ENCODE measurements at regions not wholly inside any gene's neighbourhood (a gene's known extent, or its start where the extent isn't known, plus 50 kb on each side); places are given as distances from the start of the nearest gene placed in this dataset.

- H3K36me3 Mint-ChIP-seq (ENCODE audit: low read depth) = no peaks in the 10 kb centered on the region
- H3K4me1 Mint-ChIP-seq = no peaks in the 10 kb centered on the region
- ChIA-PET CTCF (no interaction called here), POLR2A (no interaction called here)
- H3K9me3 Mint-ChIP-seq = peaks cover 6% of the 10 kb centered on the region
- DNase-seq = no peak
- H3K4me3 Mint-ChIP-seq = no peak overlapping the region
- no peak overlapping the region for H3K27ac Mint-ChIP-seq
- H3K27me3 Mint-ChIP-seq = no peaks in the 10 kb centered on the region
Measured at GRCh38 chr3:72153477-72154314, 368.7 kb upstream of the PROK2 start.

DNA sequence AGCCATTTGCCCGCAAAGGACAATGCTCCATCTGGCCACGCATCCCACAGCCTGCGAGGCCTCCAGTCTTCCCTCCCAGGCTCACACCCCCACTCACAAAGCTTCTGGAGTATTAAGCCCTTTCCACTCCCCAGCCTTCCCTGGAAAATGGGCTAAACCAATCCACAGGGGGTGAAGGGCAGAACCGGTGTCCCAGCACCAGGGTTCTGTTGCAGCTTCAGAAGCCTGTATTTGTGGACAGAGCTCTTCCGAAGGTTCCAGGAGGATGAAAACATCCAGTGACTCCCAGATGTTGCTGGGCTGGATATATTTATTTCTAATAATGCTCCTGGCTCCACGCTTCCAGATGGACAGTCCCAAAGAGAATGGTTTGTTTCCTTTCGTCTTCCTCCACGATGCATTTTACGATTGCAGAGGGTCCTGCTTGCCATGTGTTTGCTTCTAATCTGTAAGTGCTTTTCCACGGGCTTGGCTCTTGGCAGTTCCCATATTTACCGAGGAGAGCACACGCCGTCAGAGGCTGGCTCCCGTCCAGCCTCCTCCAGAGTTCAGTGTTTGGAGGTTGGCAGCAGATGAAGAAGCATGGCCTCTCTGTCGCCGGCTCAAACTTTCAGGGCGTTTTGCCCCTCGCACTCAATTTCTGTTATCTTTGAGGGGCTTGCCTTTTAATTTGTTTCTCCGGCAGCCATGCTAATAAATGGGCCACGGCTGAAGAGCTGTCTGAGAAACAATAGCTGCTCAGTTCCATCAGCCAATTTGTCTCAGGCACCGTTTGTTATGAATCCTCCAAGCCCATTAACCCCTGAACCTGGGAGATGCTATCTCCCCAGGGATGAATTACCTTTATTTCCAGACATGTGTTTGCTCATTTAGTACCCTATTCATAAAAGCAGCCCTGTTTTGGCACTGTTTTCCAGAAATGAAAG lies 367.9 kb upstream of the PROK2 start:
- Mint-ChIP-seq H3K9me3 (peaks cover 13% of the 10 kb centered on the region), H3K36me3 (ENCODE audit: low read depth) (peaks cover 3% of the 10 kb centered on the region), H3K27ac (no peak overlapping the region), H3K4me1 (peaks cover 3% of the 10 kb centered on the region), H3K4me3 (no peak overlapping the region), H3K27me3 (no peaks in the 10 kb centered on the region)
- POLR2A ChIA-PET = no interaction called here
- DNase-seq = no peak
- CTCF ChIA-PET = no interaction called here

GRCh38 chr3:72151465-72152238 lies 366.7 kb upstream of the PROK2 start:
- DNase-seq = no peak
- ChIA-PET CTCF (no interaction called here), POLR2A (interaction anchor here (1.0 kb wide), 1 partner anchor 13 kb away, joined by 3 read pairs; no protein-coding TSS in a partner anchor)
- no peak overlapping the region for H3K27ac Mint-ChIP-seq
- H3K9me3 Mint-ChIP-seq = peaks cover 13% of the 10 kb centered on the region
- peaks cover 3% of the 10 kb centered on the region for H3K36me3 Mint-ChIP-seq (ENCODE audit: low read depth)
- H3K4me3 Mint-ChIP-seq = no peak overlapping the region
- H3K4me1 Mint-ChIP-seq = peaks cover 3% of the 10 kb centered on the region
- H3K27me3 Mint-ChIP-seq = no peaks in the 10 kb centered on the region

DNA sequence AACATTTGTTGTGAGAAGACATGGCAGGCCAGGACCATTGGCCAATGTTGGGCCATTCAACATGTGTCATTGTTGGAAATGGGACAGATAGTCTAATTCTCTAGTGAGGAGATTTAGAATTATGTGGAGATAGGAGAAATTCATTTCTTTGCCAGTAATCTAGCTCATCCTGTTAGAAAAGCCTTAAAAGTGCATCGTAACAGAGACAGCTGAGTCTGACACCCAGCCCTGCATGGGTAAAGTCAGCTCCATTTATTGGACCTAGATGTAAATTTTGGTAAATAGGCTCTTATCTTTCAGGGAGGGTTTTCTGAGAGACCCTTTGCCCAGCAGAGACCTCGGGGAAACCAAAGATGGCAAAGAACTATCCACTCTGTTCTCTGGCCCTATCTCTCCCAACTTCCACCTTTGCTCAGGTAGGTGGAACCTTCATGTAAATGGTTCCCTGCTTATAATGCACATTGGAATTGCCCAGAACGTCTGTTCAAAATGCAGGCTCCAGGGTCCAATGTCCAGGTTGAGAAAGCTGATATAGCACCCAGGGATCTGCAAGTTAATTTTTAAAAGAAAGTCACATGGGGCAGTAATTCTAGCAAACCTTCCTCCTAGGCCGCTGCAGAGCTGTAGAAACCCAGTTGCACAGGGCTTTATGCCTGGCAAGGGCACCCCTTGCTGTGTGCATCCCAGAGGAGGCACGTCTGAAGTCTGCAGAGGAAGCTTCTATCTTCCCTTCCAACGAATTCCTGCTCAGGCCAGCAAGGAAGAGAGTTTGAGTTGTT lies 365.9 kb upstream of the PROK2 start:
- Mint-ChIP-seq H3K9me3 (peaks cover 13% of the 10 kb centered on the region), H3K27me3 (no peaks in the 10 kb centered on the region), H3K27ac (no peak overlapping the region), H3K36me3 (ENCODE audit: low read depth) (peaks cover 3% of the 10 kb centered on the region), H3K4me1 (peaks cover 3% of the 10 kb centered on the region), H3K4me3 (no peak overlapping the region)
- ChIA-PET POLR2A (interaction anchor here (1.0 kb wide), 1 partner anchor 12 kb away, joined by 3 read pairs; no protein-coding TSS in a partner anchor), CTCF (no interaction called here)
- DNase-seq = no peak

DNA sequence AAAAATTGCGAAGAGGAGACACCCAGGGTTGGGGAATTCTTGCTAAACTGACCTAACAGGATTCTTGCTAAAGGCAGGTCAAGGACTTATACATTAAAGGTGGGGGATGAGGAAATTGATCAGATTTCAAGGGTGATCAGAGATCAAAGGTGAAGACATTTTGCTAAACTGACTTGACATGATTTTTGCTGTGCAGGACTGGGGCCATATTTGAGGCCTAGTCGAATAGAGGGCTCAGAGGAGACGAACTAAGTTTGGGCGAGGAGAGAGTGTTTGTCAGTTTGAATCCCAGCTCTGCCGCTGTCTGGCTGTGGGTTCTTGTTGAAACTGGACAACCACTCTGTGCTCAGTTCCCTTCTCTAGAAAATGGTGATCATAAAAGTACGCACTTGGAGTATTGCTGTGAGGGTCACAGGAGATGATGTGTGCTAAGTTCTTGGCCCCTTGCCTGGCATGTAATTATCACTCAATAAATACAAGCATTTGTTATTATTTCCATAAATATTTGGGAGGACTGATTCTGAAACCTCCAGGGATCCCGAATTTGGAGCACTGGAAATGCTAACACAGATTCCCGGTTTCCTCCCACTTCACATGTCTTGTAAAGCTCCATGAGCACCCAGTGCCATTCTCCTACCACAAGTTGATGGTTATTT lies 364.8 kb upstream of the PROK2 start:
- DNase-seq = no peak
- CTCF ChIA-PET = no interaction called here
- Mint-ChIP-seq H3K27me3 (no peaks in the 10 kb centered on the region), H3K36me3 (ENCODE audit: low read depth) (peaks cover 3% of the 10 kb centered on the region), H3K27ac (no peak overlapping the region), H3K4me3 (no peak overlapping the region), H3K9me3 (peaks cover 13% of the 10 kb centered on the region), H3K4me1 (peaks cover 6% of the 10 kb centered on the region)
- POLR2A ChIA-PET = no interaction called here

- DNase-seq = no peak
- CTCF ChIA-PET = no interaction called here
- Mint-ChIP-seq H3K27me3 (no peaks in the 10 kb centered on the region), H3K36me3 (ENCODE audit: low read depth) (peaks cover 3% of the 10 kb centered on the region), H3K27ac (no peak overlapping the region), H3K9me3 (peaks cover 13% of the 10 kb centered on the region), H3K4me3 (no peak overlapping the region), H3K4me1 (peaks cover 10% of the 10 kb centered on the region)
- POLR2A ChIA-PET = no interaction called here
Measured at GRCh38 chr3:72147600-72147999, 362.7 kb upstream of the PROK2 start.

GRCh38 chr3:72145506-72146380 lies 360.8 kb upstream of the PROK2 start:
- Mint-ChIP-seq H3K27ac (no peak overlapping the region), H3K9me3 (peaks cover 13% of the 10 kb centered on the region), H3K4me1 (peaks cover 22% of the 10 kb centered on the region), H3K36me3 (ENCODE audit: low read depth) (peaks cover 3% of the 10 kb centered on the region), H3K27me3 (no peaks in the 10 kb centered on the region), H3K4me3 (no peak overlapping the region)
- POLR2A ChIA-PET = no interaction called here
- CTCF ChIA-PET = no interaction called here
- DNase-seq = no peak

- Mint-ChIP-seq H3K4me1 (peaks cover 22% of the 10 kb centered on the region), H3K36me3 (ENCODE audit: low read depth) (peaks cover 3% of the 10 kb centered on the region), H3K27me3 (no peaks in the 10 kb centered on the region), H3K27ac (no peak overlapping the region), H3K9me3 (peaks cover 13% of the 10 kb centered on the region), H3K4me3 (no peak overlapping the region)
- ChIA-PET CTCF (no interaction called here), POLR2A (no interaction called here)
- DNase-seq = no peak
Measured at GRCh38 chr3:72144773-72145505, 360.0 kb upstream of the PROK2 start.

GRCh38 chr3:72143966-72144717 lies 359.2 kb upstream of the PROK2 start:
- ChIA-PET POLR2A (no interaction called here), CTCF (no interaction called here)

GRCh38 chr3:72143322-72143721 lies 358.4 kb upstream of the PROK2 start:
- H3K9me3 Mint-ChIP-seq = peaks cover 4% of the 10 kb centered on the region
- H3K27me3 Mint-ChIP-seq = no peaks in the 10 kb centered on the region
- H3K4me3 Mint-ChIP-seq = no peak overlapping the region
- H3K27ac Mint-ChIP-seq = no peak overlapping the region
- H3K4me1 Mint-ChIP-seq = peaks cover 25% of the 10 kb centered on the region
- CTCF ChIA-PET = no interaction called here
- DNase-seq = no peak
- POLR2A ChIA-PET = no interaction called here
- H3K36me3 Mint-ChIP-seq (ENCODE audit: low read depth) = peaks cover 2% of the 10 kb centered on the region

More at GRCh38 chr3:72143966-72144717, 359.2 kb upstream of the PROK2 start:
- no peak overlapping the region for H3K27ac Mint-ChIP-seq
- no peak overlapping the region for H3K4me3 Mint-ChIP-seq
- no peaks in the 10 kb centered on the region for H3K27me3 Mint-ChIP-seq
- DNase-seq = no peak
- H3K9me3 Mint-ChIP-seq = peaks cover 10% of the 10 kb centered on the region
- H3K36me3 Mint-ChIP-seq (ENCODE audit: low read depth) = peaks cover 3% of the 10 kb centered on the region
- H3K4me1 Mint-ChIP-seq = peaks cover 23% of the 10 kb centered on the region
